ENCODE measurements at regions not wholly inside any gene's neighbourhood (a gene's known extent, or its start where the extent isn't known, plus 50 kb on each side); places are given as distances from the start of the nearest gene placed in this dataset.

DNA sequence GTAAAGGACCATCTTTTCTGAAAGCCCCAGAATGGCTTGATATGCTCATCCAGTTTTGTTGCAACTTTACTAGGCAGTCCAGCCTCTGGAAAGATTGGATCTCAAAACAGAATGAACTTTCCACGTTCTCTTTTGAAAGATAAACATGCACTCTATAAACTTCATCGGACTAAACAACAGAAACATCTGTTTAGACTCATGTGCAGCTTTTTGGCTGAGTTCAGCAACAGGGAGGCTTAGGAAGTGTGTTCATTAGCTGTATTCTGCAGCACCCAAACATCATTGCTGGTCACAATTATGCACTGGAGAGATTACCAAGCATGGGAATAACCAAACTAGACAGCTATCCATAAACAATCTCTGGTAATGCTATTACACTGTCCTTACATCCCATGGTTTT, 180.5 kb downstream of the TENT5A start:
- TF ChIP-seq, protein P1, sequence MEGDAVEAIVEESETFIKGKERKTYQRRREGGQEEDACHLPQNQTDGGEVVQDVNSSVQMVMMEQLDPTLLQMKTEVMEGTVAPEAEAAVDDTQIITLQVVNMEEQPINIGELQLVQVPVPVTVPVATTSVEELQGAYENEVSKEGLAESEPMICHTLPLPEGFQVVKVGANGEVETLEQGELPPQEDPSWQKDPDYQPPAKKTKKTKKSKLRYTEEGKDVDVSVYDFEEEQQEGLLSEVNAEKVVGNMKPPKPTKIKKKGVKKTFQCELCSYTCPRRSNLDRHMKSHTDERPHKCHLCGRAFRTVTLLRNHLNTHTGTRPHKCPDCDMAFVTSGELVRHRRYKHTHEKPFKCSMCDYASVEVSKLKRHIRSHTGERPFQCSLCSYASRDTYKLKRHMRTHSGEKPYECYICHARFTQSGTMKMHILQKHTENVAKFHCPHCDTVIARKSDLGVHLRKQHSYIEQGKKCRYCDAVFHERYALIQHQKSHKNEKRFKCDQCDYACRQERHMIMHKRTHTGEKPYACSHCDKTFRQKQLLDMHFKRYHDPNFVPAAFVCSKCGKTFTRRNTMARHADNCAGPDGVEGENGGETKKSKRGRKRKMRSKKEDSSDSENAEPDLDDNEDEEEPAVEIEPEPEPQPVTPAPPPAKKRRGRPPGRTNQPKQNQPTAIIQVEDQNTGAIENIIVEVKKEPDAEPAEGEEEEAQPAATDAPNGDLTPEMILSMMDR (conservative IDR thresholded peaks at IDR 0.05; ENCODE audit: low read length) = no peak
- no peak for TF ChIP-seq EZH2phosphoT487 (IDR thresholded peaks at IDR 0.05; ENCODE audit: borderline replicate concordance, low read depth, low read length)
